GM12891 (cell line): ENCODE measurements at regions not wholly inside any gene's neighbourhood (a gene's known extent, or its start where the extent isn't known, plus 50 kb on each side); places are given as distances from the start of the nearest gene placed in this dataset.

Experiments used
- PAX5 ChIP-seq: IDR thresholded peaks from 2 replicates; pipeline ENCODE4 v1.6.1; 2011; ENCODE audit warnings: low read length, moderate library complexity, mild to moderate bottlenecking; ENCODE audit not compliant: insufficient read depth, severe bottlenecking
- POLR2A ChIP-seq: IDR thresholded peaks from 2 replicates; pipeline ENCODE4 v1.6.1; 2011; ENCODE audit warnings: low read depth, low read length, control low read depth
- POLR2AphosphoS5 ChIP-seq: IDR thresholded peaks from 2 replicates; pipeline ENCODE4 v1.6.1; 2011; ENCODE audit warnings: low read depth, low read length, control low read depth
- SPI1 ChIP-seq: IDR thresholded peaks from 2 replicates; pipeline ENCODE4 v1.6.1; 2011; ENCODE audit warnings: low read depth, low read length, control low read depth
- TAF1 ChIP-seq: IDR thresholded peaks from 2 replicates; pipeline ENCODE4 v1.6.1; 2011; ENCODE audit warnings: low read depth, low read length, control low read depth

DNA sequence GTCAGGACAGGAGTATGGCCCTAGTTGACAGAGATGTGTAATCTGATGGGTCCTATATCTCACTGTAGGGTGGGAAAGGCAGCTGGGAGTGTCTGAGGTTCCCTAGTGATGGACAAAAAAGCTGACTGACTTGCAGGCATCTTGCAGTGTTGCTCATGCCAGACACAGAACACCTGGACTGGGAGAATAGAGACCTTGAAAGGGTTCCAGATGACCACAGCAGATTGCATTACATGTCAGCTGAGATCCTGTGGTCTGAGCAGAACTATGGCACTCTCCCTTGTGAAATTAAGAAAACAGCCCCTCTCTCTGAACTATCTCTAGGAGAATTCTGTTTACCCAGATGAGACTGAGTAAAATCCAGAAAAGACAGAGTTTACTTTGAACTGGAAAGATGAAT lies 212.6 kb upstream of the MAN1A1 start:
- TF ChIP-seq TAF1 (no peak), POLR2A (no peak), POLR2AphosphoS5 (no peak), PAX5 (no peak), SPI1 (no peak)
